Endothelial cell of umbilical vein (primary cell): ENCODE measurements at regions not wholly inside any gene's neighbourhood (a gene's known extent, or its start where the extent isn't known, plus 50 kb on each side); places are given as distances from the start of the nearest gene placed in this dataset.

Experiments
- CTCF ChIP-seq, 2 donors: IDR thresholded peaks; 1 replicate in 1 of 2; 2 replicates in 1 of 2; pipeline ENCODE4 v1.5.1; 2011; ENCODE audit warnings: low read length in 2 of 2, mild to moderate bottlenecking in 2 of 2, moderate library complexity in 2 of 2, control low read depth in 1 of 2, inconsistent platforms in 1 of 2, low read depth in 1 of 2; ENCODE audit not compliant: insufficient read depth in 1 of 2; ENCODE audit errors: extremely low read depth in 1 of 2
- EZH2 ChIP-seq: IDR thresholded peaks from 2 replicates; pipeline ENCODE4 v1.6.1; 2012; ENCODE audit warnings: borderline replicate concordance, low read depth, mild to moderate bottlenecking, moderate library complexity, low read length, inconsistent platforms; ENCODE audit not compliant: severe bottlenecking
- FOS ChIP-seq: IDR thresholded peaks from 2 replicates; pipeline ENCODE4 v1.6.1; 2011; ENCODE audit warnings: mild to moderate bottlenecking, low read length, moderate library complexity, borderline replicate concordance; ENCODE audit not compliant: insufficient read depth
- MAX ChIP-seq: IDR thresholded peaks from 2 replicates; pipeline ENCODE4 v1.6.1; 2011; ENCODE audit not compliant: insufficient read depth, insufficient read length
- MYC ChIP-seq: IDR thresholded peaks from one replicate; pipeline ENCODE4 v1.6.1; 2011; ENCODE audit warnings: mild to moderate bottlenecking, low read depth, low read length
- POLR2A ChIP-seq: IDR thresholded peaks from 2 replicates; pipeline ENCODE4 v1.6.1; 2012; ENCODE audit warnings: low read depth, mild to moderate bottlenecking, control low read depth, low read length
- POLR2AphosphoS5 ChIP-seq: IDR thresholded peaks from 2 replicates; pipeline ENCODE4 v1.6.1; 2012; ENCODE audit warnings: low read depth, mild to moderate bottlenecking, control low read depth, low read length, moderate library complexity; ENCODE audit not compliant: insufficient read depth

GRCh38 chr4:162954976-162955375, 211.7 kb downstream of the NAF1 start:
- TF ChIP-seq CTCF (IDR thresholded peaks at IDR 0.05; ENCODE audit: extremely low read depth in 1 of 2, insufficient read depth in 1 of 2, low read depth in 1 of 2, low read length in 2 of 2) (no peak), EZH2 (no peak), MAX (no peak), POLR2A (no peak), POLR2AphosphoS5 (no peak), FOS (no peak), MYC (no peak)
